Suppressor macrophage (primary cell): ENCODE measurements at regions not wholly inside any gene's neighbourhood (a gene's known extent, or its start where the extent isn't known, plus 50 kb on each side); places are given as distances from the start of the nearest gene placed in this dataset.
"Not testable (repeated sequence)": the region's sequence is repeated elsewhere in the genome, so short reads cannot be mapped to it uniquely, and the experiment has no call there.

Source experiments
- DNase-seq, 4 experiments: peaks; one replicate each; pipeline ENCODE4 v3.0.0-alpha.2; 2020 to 2022

DNA sequence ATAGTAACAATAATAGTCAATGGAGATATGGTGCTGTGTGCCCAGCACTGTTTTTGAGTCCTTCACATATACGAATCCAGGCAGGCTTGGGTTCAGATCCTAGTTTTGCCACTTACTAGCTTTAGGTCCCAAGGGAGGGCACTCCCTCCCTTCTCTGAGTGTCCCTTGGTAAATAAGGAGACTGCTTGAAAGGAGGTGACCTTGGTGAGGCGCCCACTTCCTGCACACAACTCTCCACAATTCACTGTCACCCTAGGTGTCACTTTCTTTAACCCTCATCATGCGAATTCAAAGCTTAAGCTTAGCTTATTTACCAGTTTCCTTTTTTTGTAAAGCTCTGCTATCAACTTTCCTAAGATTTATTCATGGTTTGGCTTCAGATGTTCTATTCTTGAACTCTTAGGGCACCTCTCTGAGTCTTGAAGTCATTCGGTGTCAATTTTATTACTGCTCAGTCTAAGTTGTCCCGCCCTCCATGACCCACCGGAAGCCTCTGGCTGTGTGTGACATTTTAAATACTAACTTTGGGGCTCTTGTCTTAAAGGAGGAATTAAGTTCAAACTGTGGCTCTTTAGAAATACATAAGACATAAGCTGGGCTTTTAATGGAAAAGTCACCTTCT, 170.7 kb upstream of the ZNF618 start:
- DNase-seq, result no peak

DNA sequence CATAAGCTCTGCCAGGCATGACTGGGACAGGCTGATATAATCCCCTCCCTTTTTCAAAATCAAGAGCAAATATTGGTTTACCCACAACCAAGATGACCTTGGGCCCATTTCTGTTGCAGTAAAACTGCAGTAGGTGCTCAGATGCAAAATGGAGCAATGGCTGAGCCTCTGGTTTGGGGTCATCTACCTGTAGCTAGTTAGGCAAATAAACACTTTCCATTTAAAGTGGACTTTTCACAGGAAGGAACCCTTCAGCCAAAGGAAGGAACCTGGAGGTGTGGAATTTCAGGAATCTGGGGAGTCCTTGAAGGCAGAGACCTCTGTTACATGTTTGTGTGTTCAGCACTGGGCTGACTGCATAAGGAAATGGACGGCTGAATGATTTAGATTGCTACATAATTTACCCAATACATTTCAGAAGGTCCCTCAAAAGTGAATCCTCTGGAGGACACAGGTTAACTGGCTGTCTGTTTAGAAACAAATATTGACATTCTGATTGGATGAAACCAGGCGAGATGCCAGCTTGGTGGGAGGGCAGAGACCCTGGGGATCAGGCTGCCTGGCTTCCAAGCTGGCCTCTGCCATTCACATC, 170.1 kb upstream of the ZNF618 start:
- DNase-seq, result no peak

GRCh38 chr9:113707953-113708695, 168.0 kb upstream of the ZNF618 start:
- no peak for DNase-seq

GRCh38 chr9:113708821-113709713, 167.0 kb upstream of the ZNF618 start:
- DNase-seq, result no peak

- no peak for DNase-seq
These were observed 166.4 kb upstream of the ZNF618 start for GRCh38 chr9:113709721-113710120.

DNA sequence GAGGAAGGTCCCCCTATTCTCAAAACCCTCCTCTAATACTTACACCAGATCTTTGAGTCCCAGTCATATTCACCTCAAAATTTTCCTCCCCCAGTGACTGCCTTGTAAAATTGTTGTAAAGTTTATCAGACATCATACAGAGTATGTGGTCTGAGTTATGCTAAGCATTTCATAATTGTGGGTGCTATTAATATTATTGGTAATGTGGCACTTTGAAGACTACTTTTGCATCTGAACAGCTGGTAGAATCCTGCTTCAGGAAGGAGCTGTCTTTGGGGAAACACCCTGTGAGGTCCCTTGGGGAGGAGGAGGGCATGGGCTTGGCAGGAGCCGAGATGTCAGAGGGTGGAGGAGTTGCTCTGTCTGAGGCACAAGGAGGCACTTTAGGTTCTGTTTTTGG, 164.9 kb upstream of the ZNF618 start:
- no peak for DNase-seq

GRCh38 chr9:113712053-113712452, 164.1 kb upstream of the ZNF618 start:
- DNase-seq, result no peak

- no peak for DNase-seq
These were observed 161.0 kb upstream of the ZNF618 start for GRCh38 chr9:113715086-113715485.

DNA sequence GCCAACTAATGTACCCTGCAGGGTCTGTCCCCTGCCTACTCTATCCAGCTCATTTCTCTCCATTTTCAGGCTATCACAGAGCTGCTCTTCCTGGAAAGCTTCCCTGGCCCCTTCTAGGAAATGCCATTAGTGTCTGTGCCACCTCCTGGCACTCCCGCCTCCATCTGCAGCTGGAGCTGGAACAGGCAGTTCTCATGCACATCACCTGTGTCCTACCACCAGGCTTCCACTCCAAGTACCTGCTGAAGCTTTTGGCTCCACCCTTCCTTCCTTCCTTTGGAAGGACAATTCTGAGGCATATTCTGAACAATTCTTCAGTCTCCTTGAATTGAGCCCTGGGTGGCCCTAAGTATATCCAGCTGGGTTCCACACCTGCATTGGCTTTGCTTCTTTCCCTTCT, 156.2 kb upstream of the ZNF618 start:
- DNase-seq, result no peak

GRCh38 chr9:113720495-113720894, 155.6 kb upstream of the ZNF618 start:
- DNase-seq, result peak; percentile 6 to 59 (median 32)

GRCh38 chr9:113721856-113722255, 154.3 kb upstream of the ZNF618 start:
- DNase-seq, result peak; percentile 10 to 64 (median 35)

GRCh38 chr9:113724202-113724601, 151.9 kb upstream of the ZNF618 start:
- no peak for DNase-seq

DNA sequence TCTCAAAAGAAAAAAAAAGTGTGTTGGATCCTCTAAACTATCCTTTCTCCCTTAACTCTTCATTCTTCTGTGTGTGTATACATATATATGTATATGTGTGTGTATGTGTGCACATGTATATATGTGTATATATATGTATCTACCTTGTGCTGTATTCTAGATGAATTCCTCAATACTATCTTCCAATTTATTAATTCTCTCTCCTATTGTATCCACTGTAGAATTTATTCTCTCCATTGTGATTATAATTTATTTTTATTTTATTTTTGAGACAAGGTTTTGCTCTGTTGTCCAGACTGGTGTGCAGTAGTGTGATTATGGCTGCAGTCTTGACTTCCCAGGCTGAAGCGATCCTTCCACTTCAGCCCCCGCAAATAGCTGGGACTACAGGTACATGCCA, 147.1 kb upstream of the ZNF618 start:
- DNase-seq, result no peak

DNA sequence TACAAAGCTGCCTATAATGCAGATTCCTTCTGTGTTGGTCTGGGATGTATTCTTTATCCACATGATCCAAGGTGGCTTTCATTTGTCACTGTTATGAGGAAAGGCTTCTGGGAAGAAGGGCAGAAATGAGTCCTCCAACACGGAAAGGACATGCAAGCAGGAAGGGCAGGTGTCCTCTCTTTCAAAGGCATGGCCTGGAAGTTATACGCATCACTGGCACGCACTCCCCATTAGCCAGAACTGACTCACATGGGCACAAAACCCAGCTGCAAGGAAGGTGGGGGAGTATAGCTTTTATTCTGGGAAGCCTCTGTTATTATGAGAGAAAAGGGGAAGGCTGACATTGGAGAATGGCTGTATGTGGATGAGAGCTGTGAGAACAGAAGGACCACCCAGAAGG, 141.3 kb upstream of the ZNF618 start:
- DNase-seq, result no peak

GRCh38 chr9:113737517-113738271, 138.4 kb upstream of the ZNF618 start:
- peak; percentile 73 to 85 (median 78) for DNase-seq

DNA sequence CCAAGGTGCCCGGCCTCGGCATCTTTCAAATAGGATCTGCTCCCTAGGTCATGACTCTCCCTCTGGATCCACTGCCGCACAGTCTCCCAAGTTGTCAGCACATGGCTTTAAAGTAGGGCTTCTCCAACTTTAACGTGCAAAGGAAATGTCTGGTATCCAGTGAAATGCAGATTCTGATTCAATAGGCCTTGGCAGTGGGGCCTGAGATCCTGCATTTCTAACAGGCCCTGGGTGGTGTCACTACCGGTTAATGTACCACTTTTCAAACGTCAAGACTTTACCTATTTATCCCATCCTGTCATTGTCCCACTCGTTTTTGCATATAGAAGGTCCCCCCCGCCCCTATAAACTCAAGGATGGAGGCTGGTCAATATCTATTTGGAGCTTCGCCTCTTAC, 137.6 kb upstream of the ZNF618 start:
- DNase-seq, result no peak

DNA sequence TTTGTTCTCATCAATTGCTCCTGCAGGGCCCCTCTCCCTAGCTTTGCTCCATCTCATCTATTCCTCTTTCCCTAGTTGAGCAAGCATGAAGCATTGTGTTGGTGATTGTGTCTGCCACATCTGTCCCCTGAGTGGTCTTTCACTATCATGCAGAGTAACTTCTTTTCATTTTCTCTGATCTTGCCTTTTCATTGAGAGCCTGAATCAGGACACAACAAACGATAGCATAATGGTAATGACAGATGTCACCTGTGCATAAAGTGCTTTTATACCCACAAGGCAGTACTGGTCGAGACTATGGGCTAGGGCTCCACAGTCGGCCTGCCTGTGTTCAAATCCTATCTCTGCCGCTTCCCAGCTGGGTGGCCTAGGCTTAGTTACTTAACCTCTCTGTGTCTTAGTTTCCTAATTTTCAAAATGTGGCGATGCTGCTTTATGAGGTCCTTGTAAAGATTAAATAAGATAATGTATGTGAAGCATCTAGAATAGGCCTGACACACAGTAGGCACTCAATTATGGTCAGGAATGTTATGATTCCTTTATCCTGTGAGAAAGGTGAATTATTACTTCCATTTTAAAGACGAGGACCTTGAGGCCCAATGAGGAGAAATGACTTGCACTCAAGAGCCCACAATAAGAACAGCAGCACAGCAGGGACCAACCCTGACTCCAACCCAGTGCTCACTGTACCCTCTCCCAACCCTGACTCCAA, 137.1 kb upstream of the ZNF618 start:
- DNase-seq, result no peak

- not testable (repeated sequence) for DNase-seq
These were observed 136.3 kb upstream of the ZNF618 start for GRCh38 chr9:113739605-113740507.

DNA sequence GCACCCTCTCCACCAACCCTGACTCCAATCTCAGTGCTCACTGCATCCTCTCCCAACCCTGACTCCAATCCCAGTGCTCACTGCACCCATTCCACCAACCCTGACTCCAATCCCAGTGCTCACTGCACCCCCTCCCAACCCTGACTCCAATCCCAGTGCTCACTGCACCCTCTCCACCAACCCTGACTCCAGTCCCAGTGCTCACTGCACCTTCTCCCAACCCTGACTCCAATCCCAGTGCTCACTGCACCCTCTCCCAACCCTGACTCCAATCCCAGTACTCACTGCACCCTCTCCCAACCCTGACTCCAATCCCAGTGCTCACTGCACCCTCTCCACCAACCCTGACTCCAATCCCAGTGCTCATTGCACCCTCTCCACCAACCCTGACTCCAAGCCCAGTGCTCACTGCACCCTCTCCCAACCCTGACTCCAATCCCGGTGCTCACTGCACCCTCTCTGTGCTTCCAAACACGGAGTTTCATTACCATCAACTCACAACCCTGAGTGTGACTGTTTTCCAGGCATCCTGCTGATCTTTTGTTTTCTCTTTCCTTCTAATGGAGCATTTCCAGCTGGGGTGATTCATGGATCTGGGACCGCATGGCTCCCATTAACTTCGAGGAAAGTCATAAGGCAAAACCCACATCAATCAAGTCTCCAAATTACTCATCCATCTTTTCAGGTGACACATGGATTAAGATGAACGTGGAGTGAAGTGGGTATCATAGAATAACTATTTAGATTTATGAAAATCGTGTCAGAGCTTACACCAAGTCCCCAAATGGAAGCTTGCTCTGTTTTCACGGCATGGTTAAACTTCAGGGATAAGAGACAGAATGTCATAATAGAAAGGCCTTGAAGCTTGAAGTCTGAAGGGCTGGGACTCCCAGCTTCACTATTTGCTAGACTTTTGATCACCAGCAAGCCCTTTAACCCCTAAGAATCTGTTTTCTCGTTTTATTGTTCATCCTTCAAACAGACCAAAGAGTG, 135.3 kb upstream of the ZNF618 start:
- not testable (repeated sequence) for DNase-seq
